BE2C (cell line): ENCODE measurements at regions not wholly inside any gene's neighbourhood (a gene's known extent, or its start where the extent isn't known, plus 50 kb on each side); places are given as distances from the start of the nearest gene placed in this dataset.
"Not testable (repeated sequence)": the region's sequence is repeated elsewhere in the genome, so short reads cannot be mapped to it uniquely, and the experiment has no call there.

Source experiments
- DNase-seq: peaks from one replicate; pipeline ENCODE4 v3.0.0-alpha.2; 2020
- H3K27me3 ChIP-seq: fragments of 250-450 bp; sonication (Bioruptor Pico); 2 replicates; pipeline ENCODE4 v1.5.1; 2020; ENCODE audit warnings: mild to moderate bottlenecking
- H3K36me3 ChIP-seq: fragments of 250-450 bp; sonication (Bioruptor Pico); 2 replicates; pipeline ENCODE4 v1.5.1; 2020; ENCODE audit warnings: mild to moderate bottlenecking
- H3K4me1 ChIP-seq: fragments of 250-450 bp; sonication (Bioruptor Pico); 2 replicates; pipeline ENCODE4 v1.5.1; 2020
- H3K4me3 ChIP-seq: 2 replicates; pipeline ENCODE4 v1.5.1; 2011; ENCODE audit warnings: low read depth, low read length
- H3K9me3 ChIP-seq: fragments of 250-450 bp; sonication (Bioruptor Pico); 2 replicates; pipeline ENCODE4 v1.5.1; 2020
- CTCF ChIP-seq: IDR thresholded peaks from 2 replicates; pipeline ENCODE4 v1.5.1; 2012; ENCODE audit warnings: mild to moderate bottlenecking, low read depth, low read length

GRCh38 chr7:93799750-93800357 lies 90.7 kb downstream of the TFPI2 start:
- Histone ChIP-seq H3K4me3 (no peak overlapping the region), H3K4me1 (no peaks in the 10 kb centered on the region), H3K36me3 (no peaks in the 10 kb centered on the region), H3K9me3 (no peaks in the 10 kb centered on the region), H3K27me3 (no peaks in the 10 kb centered on the region)
- peak; percentile 18; the same call in 1 of the 2 replicates for TF ChIP-seq CTCF
- no peak for DNase-seq

GRCh38 chr7:93793084-93793697 lies 97.4 kb downstream of the TFPI2 start:
- not testable (repeated sequence) for H3K4me3 ChIP-seq, H3K4me1 ChIP-seq, DNase-seq, H3K36me3 ChIP-seq, H3K27me3 ChIP-seq, H3K9me3 ChIP-seq

- no peak for DNase-seq
- Histone ChIP-seq H3K4me1 (no peaks in the 10 kb centered on the region), H3K27me3 (no peaks in the 10 kb centered on the region), H3K9me3 (no peaks in the 10 kb centered on the region), H3K4me3 (no peak overlapping the region), H3K36me3 (no peaks in the 10 kb centered on the region)
- TF ChIP-seq CTCF: no peak
These were observed 111.4 kb downstream of the TFPI2 start for GRCh38 chr7:93779115-93779514.

- no peak for TF ChIP-seq CTCF
- Histone ChIP-seq H3K4me1 (no peaks in the 10 kb centered on the region), H3K36me3 (no peaks in the 10 kb centered on the region), H3K27me3 (no peaks in the 10 kb centered on the region), H3K4me3 (no peak overlapping the region), H3K9me3 (no peaks in the 10 kb centered on the region)
- no peak for DNase-seq
These were observed 112.2 kb downstream of the TFPI2 start for GRCh38 chr7:93778384-93778783.

- no peaks in the 10 kb centered on the region for H3K27me3 ChIP-seq
- H3K4me1 ChIP-seq: no peaks in the 10 kb centered on the region
- no peak overlapping the region for H3K4me3 ChIP-seq
- H3K9me3 ChIP-seq: no peaks in the 10 kb centered on the region
- TF ChIP-seq CTCF: no peak
- DNase-seq: no peak
- no peaks in the 10 kb centered on the region for H3K36me3 ChIP-seq
These were observed 117.1 kb downstream of the TFPI2 start for GRCh38 chr7:93773446-93773845.

- H3K9me3 ChIP-seq: no peaks in the 10 kb centered on the region
- H3K36me3 ChIP-seq: no peaks in the 10 kb centered on the region
- no peak for TF ChIP-seq CTCF
- H3K27me3 ChIP-seq: no peaks in the 10 kb centered on the region
- no peak for DNase-seq
- H3K4me1 ChIP-seq: no peaks in the 10 kb centered on the region
- H3K4me3 ChIP-seq: no peak overlapping the region
These were observed 125.1 kb downstream of the TFPI2 start for GRCh38 chr7:93765475-93765874.
